ENCODE measurements at regions not wholly inside any gene's neighbourhood (a gene's known extent, or its start where the extent isn't known, plus 50 kb on each side); places are given as distances from the start of the nearest gene placed in this dataset.
A peak's percentile ranks its signal among the peaks of the same experiment; 100 is the strongest.

- no peak for TF ChIP-seq SNAI2 (CRISPR knock-in tag; IDR thresholded peaks at IDR 0.05)
- no peak for TF ChIP-seq ZC3H10 (CRISPR knock-in tag; IDR thresholded peaks at IDR 0.05)
- no peak for TF ChIP-seq ARNTL (CRISPR knock-in tag; IDR thresholded peaks at IDR 0.05; ENCODE audit: borderline replicate concordance, low read depth)
- TF ChIP-seq ZNF8 (CRISPR knock-in tag; IDR thresholded peaks at IDR 0.05), result no peak
- ATAC-seq, result no peak
Measured at GRCh38 chr1:189941922-189942321, 535.7 kb downstream of the BRINP3 start.

- no peak for ATAC-seq
- no peak for TF ChIP-seq ESRRG (CRISPR knock-in tag; IDR thresholded peaks at IDR 0.05)
- no peak for TF ChIP-seq SNAI2 (CRISPR knock-in tag; IDR thresholded peaks at IDR 0.05)
- TF ChIP-seq ZC3H10 (CRISPR knock-in tag; IDR thresholded peaks at IDR 0.05), result no peak
- TF ChIP-seq PPARA (CRISPR knock-in tag; IDR thresholded peaks at IDR 0.05; ENCODE audit: borderline replicate concordance), result no peak
- TF ChIP-seq BACH2 (CRISPR knock-in tag; IDR thresholded peaks at IDR 0.05; ENCODE audit: borderline replicate concordance), result no peak
- TF ChIP-seq TOX (CRISPR knock-in tag; IDR thresholded peaks at IDR 0.05; ENCODE audit: borderline replicate concordance), result no peak
- no peak for TF ChIP-seq POU6F1 (CRISPR knock-in tag; IDR thresholded peaks at IDR 0.05; ENCODE audit: borderline replicate concordance, low read depth)
- TF ChIP-seq ZNF565 (CRISPR knock-in tag; conservative IDR thresholded peaks at IDR 0.05; ENCODE audit: low read depth), result no peak
Measured at GRCh38 chr1:189958756-189959155, 518.9 kb downstream of the BRINP3 start.

GRCh38 chr1:189960769-189961168, 516.9 kb downstream of the BRINP3 start:
- ATAC-seq, result peak; percentile 22; the same call in 1 of the 3 replicates
- TF ChIP-seq ISL1 (CRISPR knock-in tag; IDR thresholded peaks at IDR 0.05) (no peak), SNAI2 (CRISPR knock-in tag; IDR thresholded peaks at IDR 0.05) (no peak), ZNF565 (CRISPR knock-in tag; conservative IDR thresholded peaks at IDR 0.05; ENCODE audit: low read depth) (no peak), ZFP3 (CRISPR knock-in tag; IDR thresholded peaks at IDR 0.05) (no peak), CSDC2 (CRISPR knock-in tag; IDR thresholded peaks at IDR 0.05) (no peak), ZNF70 (CRISPR knock-in tag; IDR thresholded peaks at IDR 0.05) (no peak), CSRNP3 (CRISPR knock-in tag; IDR thresholded peaks at IDR 0.05) (no peak), POU6F1 (CRISPR knock-in tag; IDR thresholded peaks at IDR 0.05; ENCODE audit: borderline replicate concordance, low read depth) (no peak), BACH2 (CRISPR knock-in tag; IDR thresholded peaks at IDR 0.05; ENCODE audit: borderline replicate concordance) (no peak)

- peak; percentile 65 for ATAC-seq
- TF ChIP-seq TSHZ2 (CRISPR knock-in tag; IDR thresholded peaks at IDR 0.05), result no peak
- TF ChIP-seq POU6F1 (CRISPR knock-in tag; IDR thresholded peaks at IDR 0.05; ENCODE audit: borderline replicate concordance, low read depth), result no peak
- no peak for TF ChIP-seq CREB5 (CRISPR knock-in tag; IDR thresholded peaks at IDR 0.05; ENCODE audit: low read depth)
- no peak for TF ChIP-seq OSR1 (CRISPR knock-in tag; IDR thresholded peaks at IDR 0.05)
- no peak for TF ChIP-seq BACH2 (CRISPR knock-in tag; IDR thresholded peaks at IDR 0.05; ENCODE audit: borderline replicate concordance)
- no peak for TF ChIP-seq ZFP3 (CRISPR knock-in tag; IDR thresholded peaks at IDR 0.05)
- no peak for TF ChIP-seq RARB (CRISPR knock-in tag; IDR thresholded peaks at IDR 0.05)
- TF ChIP-seq SNAI2 (CRISPR knock-in tag; IDR thresholded peaks at IDR 0.05), result no peak
- TF ChIP-seq PATZ1 (CRISPR knock-in tag; IDR thresholded peaks at IDR 0.05; ENCODE audit: borderline replicate concordance), result no peak
- TF ChIP-seq ESRRG (CRISPR knock-in tag; IDR thresholded peaks at IDR 0.05), result no peak
- TF ChIP-seq TCF4 (CRISPR knock-in tag; IDR thresholded peaks at IDR 0.05; ENCODE audit: borderline replicate concordance), result no peak
- no peak for TF ChIP-seq CSRNP3 (CRISPR knock-in tag; IDR thresholded peaks at IDR 0.05)
- no peak for TF ChIP-seq GLIS3 (CRISPR knock-in tag; IDR thresholded peaks at IDR 0.05)
Measured at GRCh38 chr1:189962181-189962580, 515.5 kb downstream of the BRINP3 start.

Data from SK-N-SH treated with all-trans-retinoic acid at 6 μM for 48 hours (cell line).